AG20443 (cell line): ENCODE measurements at regions not wholly inside any gene's neighbourhood (a gene's known extent, or its start where the extent isn't known, plus 50 kb on each side); places are given as distances from the start of the nearest gene placed in this dataset.

Experiments
- DNase-seq: peaks from one replicate; pipeline ENCODE4 v3.0.0; 2012; ENCODE audit warnings: low spot score, mixed read lengths

DNA sequence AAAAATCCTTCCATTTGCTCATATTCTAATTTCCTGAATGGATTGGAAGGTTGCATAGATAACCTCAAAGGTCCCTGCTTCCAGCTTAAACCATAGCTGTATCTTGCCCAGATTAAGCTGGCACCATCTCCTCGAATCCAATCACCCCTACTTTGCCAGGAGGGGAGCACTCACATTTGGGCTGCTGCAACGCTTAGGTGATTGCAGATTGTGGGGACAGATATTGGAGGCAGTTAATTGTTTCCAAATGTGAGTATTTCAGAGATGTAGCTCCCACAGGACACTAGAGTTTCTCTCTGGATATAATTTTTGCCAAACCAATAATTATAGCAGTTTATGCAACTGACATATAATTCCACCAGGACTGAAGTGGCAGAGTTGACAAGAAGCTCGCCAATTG, 53.5 kb upstream of the ACSL1 start:
- no peak for DNase-seq

- no peak for DNase-seq
Measured at GRCh38 chr4:184882276-184882675, 56.5 kb upstream of the ACSL1 start.

- DNase-seq: no peak
Measured at GRCh38 chr4:184883024-184883423, 57.3 kb upstream of the ACSL1 start.

GRCh38 chr4:184884883-184885282, 59.1 kb upstream of the ACSL1 start:
- DNase-seq: no peak

DNA sequence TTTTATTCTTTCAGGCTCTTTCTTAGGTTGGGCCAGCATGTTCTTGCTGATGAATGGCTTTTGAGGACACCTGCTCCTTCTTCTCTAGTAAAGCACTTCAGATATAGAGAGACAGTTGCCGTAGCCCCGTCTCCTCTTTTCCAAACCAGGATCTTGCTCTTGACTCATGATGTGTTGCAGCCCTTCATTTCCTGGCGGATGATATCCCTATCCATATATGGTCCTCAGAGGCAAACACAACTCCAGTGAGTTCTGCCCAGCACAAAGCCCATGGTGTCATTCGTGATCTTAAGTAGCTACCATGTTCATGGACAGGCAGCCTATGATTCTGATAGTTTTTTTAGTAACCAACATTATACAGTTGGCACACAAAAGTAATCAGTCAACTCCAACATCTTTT, 59.8 kb upstream of the ACSL1 start:
- DNase-seq: no peak

DNA sequence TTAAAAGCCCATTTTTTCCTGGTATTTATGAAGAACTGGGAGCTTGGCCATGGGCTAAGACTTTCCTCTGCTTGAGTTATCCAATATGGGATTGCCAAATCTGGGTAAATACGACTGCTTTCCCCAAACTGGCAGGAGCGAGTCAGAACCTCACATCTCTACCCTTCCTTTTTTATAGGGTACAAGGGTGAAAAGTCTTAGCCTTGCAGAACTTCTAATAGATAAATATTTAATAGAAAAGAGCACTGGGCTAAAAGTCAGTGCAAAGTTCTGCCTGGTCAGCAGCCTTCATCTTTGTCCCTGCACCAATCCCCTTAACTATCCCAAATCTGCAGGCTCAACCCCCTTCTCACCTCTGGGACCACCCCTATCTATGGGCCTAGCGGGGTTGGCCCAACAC, 61.6 kb upstream of the ACSL1 start:
- no peak for DNase-seq

- DNase-seq: no peak
Measured at GRCh38 chr4:184887947-184888346, 62.2 kb upstream of the ACSL1 start.

DNA sequence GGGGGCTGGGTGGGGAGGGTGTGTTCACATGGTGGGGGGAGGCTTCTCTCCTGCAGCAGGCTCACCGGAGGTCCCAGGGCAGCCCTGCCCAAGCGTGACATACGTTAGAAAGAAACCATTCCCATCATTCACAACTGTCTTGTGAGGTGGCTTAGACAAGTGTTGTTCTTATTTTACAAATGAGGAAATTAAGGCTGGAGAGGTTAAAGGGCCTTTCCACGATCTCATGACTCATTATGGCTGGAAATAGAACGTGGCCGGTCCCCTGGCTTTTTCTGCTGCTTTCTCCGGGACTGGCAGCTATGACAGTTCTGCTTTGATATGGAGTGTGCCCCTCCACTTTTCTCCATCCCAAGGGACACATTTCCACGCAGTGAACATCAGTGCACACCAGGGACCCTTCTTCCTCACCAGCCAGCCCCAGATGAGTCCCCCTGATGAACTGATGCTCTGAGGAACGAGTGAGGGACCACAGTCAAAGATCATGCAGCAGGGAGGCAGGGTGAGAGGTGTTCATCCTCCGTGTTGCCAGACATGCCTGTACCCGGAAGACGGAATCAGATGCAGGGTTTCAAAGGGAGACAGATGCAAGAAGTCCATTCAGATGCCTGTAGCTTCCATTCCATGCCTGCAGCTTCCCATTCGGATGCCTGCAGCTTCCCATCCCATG, 64.0 kb upstream of the ACSL1 start:
- no peak for DNase-seq

GRCh38 chr4:184890499-184890898, 64.7 kb upstream of the ACSL1 start:
- no peak for DNase-seq

- DNase-seq: no peak
Measured at GRCh38 chr4:184891816-184892397, 66.1 kb upstream of the ACSL1 start.

DNA sequence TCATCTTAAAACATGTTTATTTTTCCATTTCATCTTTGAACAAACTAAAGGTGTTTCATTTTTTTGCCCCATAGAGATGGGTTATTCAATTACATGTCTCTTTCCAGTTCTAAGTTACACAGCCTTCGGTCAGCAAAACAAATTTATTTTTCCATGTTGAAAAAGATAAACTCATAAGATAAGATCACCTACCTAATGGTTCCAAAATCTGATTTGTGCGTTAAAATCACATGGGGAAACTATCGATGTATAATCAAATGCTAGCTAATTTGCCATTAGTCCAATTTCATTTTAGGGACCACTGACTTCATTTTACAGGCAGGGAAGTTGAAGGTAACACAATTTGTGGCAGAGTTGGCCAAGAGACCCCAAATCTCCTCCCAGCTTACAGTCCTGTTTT, 67.2 kb upstream of the ACSL1 start:
- DNase-seq: no peak

DNA sequence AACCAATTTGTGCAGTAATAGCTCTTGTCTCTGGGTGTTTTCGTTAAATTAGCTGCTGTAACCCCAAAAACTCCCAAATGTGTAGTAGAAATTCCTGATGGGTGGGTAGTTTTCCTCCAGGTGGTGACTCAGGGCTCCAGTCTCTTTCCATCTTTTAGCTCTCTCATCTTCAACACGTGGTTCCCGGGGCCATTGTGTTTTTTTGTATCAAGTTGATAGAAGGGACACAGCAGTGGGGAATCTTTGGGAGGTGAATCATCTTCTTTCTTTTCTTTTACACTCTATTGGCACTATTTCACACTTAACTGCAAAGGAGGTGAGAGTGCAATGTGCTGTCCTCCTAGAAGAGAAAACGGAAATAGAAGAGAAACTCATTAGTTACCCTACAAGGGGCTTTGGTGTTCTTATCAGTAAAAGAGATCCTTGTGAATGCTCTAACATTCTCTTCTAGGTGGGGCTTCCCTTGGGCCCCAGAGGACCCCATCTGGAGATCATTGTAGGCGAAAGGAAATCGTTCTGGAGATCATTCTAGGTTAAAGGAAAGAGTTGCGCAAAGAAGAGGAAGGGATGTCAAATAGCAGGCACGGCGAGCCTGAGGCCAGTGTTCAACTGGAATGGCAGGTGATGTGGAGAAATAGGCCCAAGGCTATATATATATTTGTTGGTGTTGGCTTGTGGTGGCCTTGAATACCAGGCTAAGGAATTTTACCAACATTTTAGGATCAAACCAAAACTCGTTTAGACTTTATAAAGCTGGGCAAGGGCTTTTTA, 68.2 kb upstream of the ACSL1 start:
- no peak for DNase-seq

GRCh38 chr4:184895012-184895695, 69.4 kb upstream of the ACSL1 start:
- DNase-seq: no peak

GRCh38 chr4:184896868-184897715, 71.3 kb upstream of the ACSL1 start:
- DNase-seq: no peak

DNA sequence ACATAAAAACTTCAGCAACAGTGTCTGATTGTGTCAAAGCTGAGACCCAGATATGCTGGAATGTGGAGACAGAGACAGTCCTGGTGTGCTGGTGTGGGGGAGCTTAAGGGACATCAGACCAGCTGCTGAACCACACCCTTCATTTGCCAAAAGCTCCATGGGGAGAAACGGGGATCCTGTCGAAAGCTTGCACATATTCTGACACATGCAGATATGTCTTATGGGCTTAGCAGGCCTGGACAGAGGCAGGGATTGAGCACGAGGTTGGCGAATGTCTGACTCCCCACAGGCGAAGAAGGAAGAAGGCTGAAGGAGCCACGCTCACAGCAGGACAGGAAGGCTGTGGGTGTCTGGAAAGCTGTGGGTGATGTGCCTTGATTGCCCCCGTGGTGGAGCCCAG, 72.1 kb upstream of the ACSL1 start:
- DNase-seq: no peak

DNA sequence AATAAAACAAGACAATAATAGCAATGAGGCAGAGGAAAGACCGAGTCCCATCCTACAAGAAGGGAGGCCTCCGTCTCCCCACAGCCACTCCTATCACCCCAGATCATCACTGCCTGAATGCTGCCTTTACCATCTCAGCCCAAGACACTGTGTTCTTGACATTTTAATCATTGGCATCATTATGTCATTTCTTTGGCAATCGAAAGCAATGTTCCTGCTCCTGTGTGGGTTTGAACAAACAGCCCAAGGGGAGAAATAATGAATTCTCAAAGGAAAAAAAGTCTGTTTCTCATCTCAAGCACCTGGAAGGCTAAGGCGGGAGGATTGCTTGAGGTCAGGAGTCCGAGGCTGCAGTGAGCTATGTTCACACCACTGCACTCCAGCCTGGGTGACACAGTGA, 73.0 kb upstream of the ACSL1 start:
- DNase-seq: no peak

DNA sequence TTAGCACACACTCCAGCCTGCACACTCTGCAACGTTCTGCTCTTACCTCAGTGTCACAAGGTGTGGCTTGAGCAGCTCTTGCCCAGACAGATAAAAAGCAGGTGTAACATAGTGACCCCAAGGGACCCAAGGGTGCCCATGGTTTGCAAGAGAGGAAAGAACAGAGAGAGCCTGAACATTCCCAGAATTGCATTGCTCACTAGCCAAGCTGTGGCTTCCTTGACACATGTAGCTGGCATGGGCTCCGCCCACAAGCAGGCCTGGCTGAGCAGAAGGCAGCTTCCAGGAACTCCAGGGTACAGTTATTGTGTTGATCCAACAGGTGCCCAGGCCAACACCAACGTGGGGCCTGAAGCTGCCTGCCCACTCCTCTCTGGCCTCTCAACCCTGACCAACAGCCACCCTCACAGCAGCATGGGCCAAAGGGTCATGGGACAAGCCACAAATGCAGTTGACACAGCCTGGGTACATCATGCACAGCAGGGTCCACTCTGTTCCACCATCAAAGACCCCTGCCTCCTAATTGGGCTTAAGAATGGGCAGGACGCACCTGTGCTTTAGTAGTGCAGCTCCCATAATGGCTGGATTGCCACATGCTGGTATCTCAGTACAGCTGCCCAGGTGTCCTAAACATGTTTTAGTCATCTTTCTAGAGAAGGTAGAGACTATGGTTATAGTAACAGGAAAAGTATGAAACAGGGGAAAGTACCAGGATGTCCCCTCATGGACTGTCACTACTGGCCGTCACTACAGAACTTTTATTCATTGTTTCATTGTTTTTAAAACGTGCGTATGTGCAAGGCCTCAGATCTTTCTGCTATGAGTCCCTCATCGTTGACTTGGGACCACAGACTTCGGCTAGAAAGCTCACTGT, 73.7 kb upstream of the ACSL1 start:
- DNase-seq: peak; percentile 58

- DNase-seq: no peak
Measured at GRCh38 chr4:184900184-184900583, 74.4 kb upstream of the ACSL1 start.

- DNase-seq: no peak
Measured at GRCh38 chr4:184902550-184902949, 76.8 kb upstream of the ACSL1 start.

- no peak for DNase-seq
Measured at GRCh38 chr4:184906480-184907097, 80.8 kb upstream of the ACSL1 start.
